ENCODE measurements at regions not wholly inside any gene's neighbourhood (a gene's known extent, or its start where the extent isn't known, plus 50 kb on each side); places are given as distances from the start of the nearest gene placed in this dataset.
A peak's percentile ranks its signal among the peaks of the same experiment; 100 is the strongest.

GRCh38 chr11:81899156-81899555 is 834.5 kb downstream of the FAM181B start:
- no peak overlapping the region for H3K4me3 Mint-ChIP-seq
- no peak for DNase-seq (ENCODE audit: low spot score)
- no peak overlapping the region for H3K27ac Mint-ChIP-seq
- H3K4me1 Mint-ChIP-seq (ENCODE audit: low read depth): no peaks in the 10 kb centered on the region
- no peaks in the 10 kb centered on the region for H3K27me3 Mint-ChIP-seq (ENCODE audit: low read depth)
- H3K36me3 Mint-ChIP-seq (ENCODE audit: low read depth): no peaks in the 10 kb centered on the region
- H3K9me3 Mint-ChIP-seq: no peaks in the 10 kb centered on the region

- Mint-ChIP-seq H3K9me3 (no peaks in the 10 kb centered on the region), H3K27ac (no peak overlapping the region), H3K36me3 (ENCODE audit: low read depth) (no peaks in the 10 kb centered on the region), H3K4me3 (no peak overlapping the region), H3K27me3 (ENCODE audit: low read depth) (no peaks in the 10 kb centered on the region), H3K4me1 (ENCODE audit: low read depth) (no peaks in the 10 kb centered on the region)
- DNase-seq (ENCODE audit: low spot score): no peak
Measured at GRCh38 chr11:81897639-81898038, 836.0 kb downstream of the FAM181B start.

- no peaks in the 10 kb centered on the region for H3K36me3 Mint-ChIP-seq (ENCODE audit: low read depth)
- no peak overlapping the region for H3K4me3 Mint-ChIP-seq
- H3K9me3 Mint-ChIP-seq: no peaks in the 10 kb centered on the region
- H3K27me3 Mint-ChIP-seq (ENCODE audit: low read depth): no peaks in the 10 kb centered on the region
- H3K27ac Mint-ChIP-seq: no peak overlapping the region
- no peak for DNase-seq (ENCODE audit: low spot score)
- no peaks in the 10 kb centered on the region for H3K4me1 Mint-ChIP-seq (ENCODE audit: low read depth)
Measured at GRCh38 chr11:81895258-81895657, 838.4 kb downstream of the FAM181B start.

DNA sequence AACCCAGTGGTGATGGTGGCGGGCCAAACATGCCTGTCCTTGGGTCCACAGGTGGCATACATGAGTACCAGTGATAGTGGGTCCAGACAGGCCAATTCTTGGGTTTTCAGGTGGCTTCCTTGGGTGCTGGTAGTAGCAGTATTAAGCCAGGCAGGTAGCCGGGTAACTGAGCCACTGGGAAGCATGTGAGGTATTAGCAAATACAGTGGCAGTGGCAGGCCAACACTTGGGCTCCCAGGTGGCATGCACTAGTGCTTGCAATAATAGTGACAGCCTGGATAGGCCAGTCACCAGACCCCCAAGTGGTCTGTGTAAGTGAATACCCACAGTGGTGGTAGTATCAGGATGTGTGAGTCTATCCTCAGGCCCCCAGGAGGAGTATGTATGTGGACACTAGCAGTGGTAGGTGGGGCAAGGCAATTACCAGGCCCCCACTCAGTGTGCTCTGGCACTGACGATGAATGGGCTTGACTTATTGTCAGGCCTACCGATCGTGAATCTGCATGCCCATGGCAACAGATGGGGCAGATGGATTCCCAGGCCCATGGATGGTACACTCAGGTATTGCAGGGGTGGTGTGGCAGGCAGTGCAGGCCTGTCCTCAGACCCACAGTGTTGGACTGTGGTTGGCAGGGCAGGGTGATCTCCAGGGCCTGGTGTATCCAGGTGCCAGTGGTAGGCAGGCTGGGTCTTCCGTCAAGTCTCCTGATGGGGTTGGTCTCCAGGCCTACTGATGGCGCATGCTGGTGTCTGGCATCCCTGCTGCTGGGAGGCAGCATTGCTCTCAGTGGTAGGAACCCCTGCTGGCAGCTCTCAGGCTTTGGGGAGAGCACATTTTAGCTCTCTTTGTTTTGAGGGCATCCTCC is 840.7 kb downstream of the FAM181B start:
- H3K36me3 Mint-ChIP-seq (ENCODE audit: low read depth): peaks cover 1% of the 10 kb centered on the region
- no peaks in the 10 kb centered on the region for H3K27me3 Mint-ChIP-seq (ENCODE audit: low read depth)
- no peaks in the 10 kb centered on the region for H3K4me1 Mint-ChIP-seq (ENCODE audit: low read depth)
- peaks cover 9% of the 10 kb centered on the region for H3K9me3 Mint-ChIP-seq
- H3K4me3 Mint-ChIP-seq: no peak overlapping the region
- no peak overlapping the region for H3K27ac Mint-ChIP-seq
- DNase-seq (ENCODE audit: low spot score): no peak

- no peak for DNase-seq (ENCODE audit: low spot score)
- Mint-ChIP-seq H3K4me1 (ENCODE audit: low read depth) (peaks cover 8% of the 10 kb centered on the region), H3K9me3 (peaks cover 13% of the 10 kb centered on the region), H3K27me3 (ENCODE audit: low read depth) (no peaks in the 10 kb centered on the region), H3K27ac (no peak overlapping the region), H3K4me3 (no peak overlapping the region), H3K36me3 (ENCODE audit: low read depth) (peaks cover 4% of the 10 kb centered on the region)
Measured at GRCh38 chr11:81888391-81888790, 845.3 kb downstream of the FAM181B start.

GRCh38 chr11:81887671-81888070 is 846.0 kb downstream of the FAM181B start:
- H3K27me3 Mint-ChIP-seq (ENCODE audit: low read depth): no peaks in the 10 kb centered on the region
- DNase-seq (ENCODE audit: low spot score): no peak
- peaks cover 4% of the 10 kb centered on the region for H3K36me3 Mint-ChIP-seq (ENCODE audit: low read depth)
- peaks cover 13% of the 10 kb centered on the region for H3K9me3 Mint-ChIP-seq
- H3K4me1 Mint-ChIP-seq (ENCODE audit: low read depth): peaks cover 8% of the 10 kb centered on the region
- H3K4me3 Mint-ChIP-seq: no peak overlapping the region
- no peak overlapping the region for H3K27ac Mint-ChIP-seq

- Mint-ChIP-seq H3K4me3 (no peak overlapping the region), H3K9me3 (peaks cover 13% of the 10 kb centered on the region), H3K27me3 (ENCODE audit: low read depth) (peaks cover 3% of the 10 kb centered on the region), H3K27ac (no peak overlapping the region), H3K4me1 (ENCODE audit: low read depth) (peaks cover 8% of the 10 kb centered on the region), H3K36me3 (ENCODE audit: low read depth) (peaks cover 4% of the 10 kb centered on the region)
- DNase-seq (ENCODE audit: low spot score): no peak
Measured at GRCh38 chr11:81886406-81887075, 847.1 kb downstream of the FAM181B start.

DNA sequence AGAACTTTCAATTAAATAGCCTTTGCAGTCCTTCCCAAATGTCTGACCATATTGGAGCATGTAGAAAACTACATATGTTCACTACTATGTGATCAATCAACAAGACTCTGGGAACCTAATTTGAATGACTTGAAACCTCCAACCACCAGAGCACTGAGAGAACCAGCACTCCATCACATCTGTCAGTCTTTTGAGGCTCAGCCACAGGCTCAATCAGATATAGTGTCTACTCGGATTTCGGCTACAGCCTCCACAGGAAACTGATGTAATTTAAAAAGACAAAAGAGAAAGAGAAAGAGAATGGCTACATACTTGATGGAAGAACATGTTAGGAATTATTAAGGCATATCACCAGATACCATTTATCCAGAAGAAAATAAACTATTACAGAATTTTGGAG is 859.0 kb downstream of the FAM181B start:
- H3K9me3 Mint-ChIP-seq: peaks cover 8% of the 10 kb centered on the region
- peak overlapping the region; percentile 53 for H3K4me3 Mint-ChIP-seq
- peak overlapping the region; percentile 2 for H3K27ac Mint-ChIP-seq
- peaks cover 4% of the 10 kb centered on the region for H3K36me3 Mint-ChIP-seq (ENCODE audit: low read depth)
- DNase-seq (ENCODE audit: low spot score): peak; percentile 29
- H3K27me3 Mint-ChIP-seq (ENCODE audit: low read depth): no peaks in the 10 kb centered on the region
- peaks cover 36% of the 10 kb centered on the region for H3K4me1 Mint-ChIP-seq (ENCODE audit: low read depth)

GRCh38 chr11:81870815-81871214 is 862.8 kb downstream of the FAM181B start:
- peaks cover 6% of the 10 kb centered on the region for H3K36me3 Mint-ChIP-seq (ENCODE audit: low read depth)
- no peaks in the 10 kb centered on the region for H3K27me3 Mint-ChIP-seq (ENCODE audit: low read depth)
- H3K4me1 Mint-ChIP-seq (ENCODE audit: low read depth): peaks cover 50% of the 10 kb centered on the region
- peak overlapping the region; percentile 79 for H3K4me3 Mint-ChIP-seq
- DNase-seq (ENCODE audit: low spot score): no peak
- H3K27ac Mint-ChIP-seq: peak overlapping the region; percentile 92
- peaks cover 8% of the 10 kb centered on the region for H3K9me3 Mint-ChIP-seq

DNA sequence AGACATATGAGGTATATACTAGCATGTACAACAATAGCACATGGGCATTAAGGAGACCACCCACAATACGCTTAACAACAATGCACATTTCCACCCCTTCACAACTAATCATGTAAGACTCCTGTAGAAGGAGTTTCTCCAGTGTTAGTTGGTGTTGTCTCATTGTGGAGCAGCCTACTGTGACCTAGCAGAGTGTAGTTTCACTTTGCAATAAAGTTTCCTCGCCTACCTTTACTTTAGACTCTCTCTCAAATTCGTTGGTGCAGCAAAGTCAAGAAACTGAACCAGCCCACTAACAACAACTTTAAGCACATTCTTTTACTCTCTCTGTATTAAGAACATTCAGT is 863.6 kb downstream of the FAM181B start:
- Mint-ChIP-seq H3K9me3 (peaks cover 8% of the 10 kb centered on the region), H3K4me3 (peak overlapping the region; percentile 79), H3K27me3 (ENCODE audit: low read depth) (no peaks in the 10 kb centered on the region), H3K27ac (peak overlapping the region; percentile 92), H3K4me1 (ENCODE audit: low read depth) (peaks cover 42% of the 10 kb centered on the region), H3K36me3 (ENCODE audit: low read depth) (peaks cover 4% of the 10 kb centered on the region)
- DNase-seq (ENCODE audit: low spot score): no peak

GRCh38 chr11:81869351-81870065 is 864.2 kb downstream of the FAM181B start:
- peaks cover 40% of the 10 kb centered on the region for H3K4me1 Mint-ChIP-seq (ENCODE audit: low read depth)
- peaks cover 4% of the 10 kb centered on the region for H3K36me3 Mint-ChIP-seq (ENCODE audit: low read depth)
- no peaks in the 10 kb centered on the region for H3K27me3 Mint-ChIP-seq (ENCODE audit: low read depth)
- H3K9me3 Mint-ChIP-seq: peaks cover 8% of the 10 kb centered on the region
- DNase-seq (ENCODE audit: low spot score): peak; percentile 91
- peak overlapping the region; percentile 79 for H3K4me3 Mint-ChIP-seq
- H3K27ac Mint-ChIP-seq: peak overlapping the region; percentile 92

DNA sequence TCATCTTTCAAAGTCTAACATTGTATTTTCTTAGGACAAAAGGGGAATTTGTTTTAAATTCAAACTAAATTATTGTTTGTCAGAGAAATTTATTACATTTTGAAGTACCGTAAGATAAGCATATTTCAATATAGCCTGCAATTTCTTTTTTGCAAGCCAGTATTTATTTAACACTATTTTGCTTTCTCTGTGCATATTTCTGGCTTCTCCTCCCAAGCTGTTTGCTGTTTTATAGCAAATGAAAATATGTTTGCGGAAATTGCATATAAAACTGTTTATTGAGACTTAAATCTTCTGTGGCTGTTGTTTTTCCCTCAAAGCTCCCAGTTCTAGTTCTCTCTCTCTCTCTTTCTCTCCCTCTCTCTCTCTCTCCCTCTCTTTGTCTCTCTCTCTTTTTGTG is 866.8 kb downstream of the FAM181B start:
- H3K36me3 Mint-ChIP-seq (ENCODE audit: low read depth): peaks cover 4% of the 10 kb centered on the region
- DNase-seq (ENCODE audit: low spot score): no peak
- peaks cover 8% of the 10 kb centered on the region for H3K9me3 Mint-ChIP-seq
- no peak overlapping the region for H3K27ac Mint-ChIP-seq
- no peak overlapping the region for H3K4me3 Mint-ChIP-seq
- H3K4me1 Mint-ChIP-seq (ENCODE audit: low read depth): peaks cover 30% of the 10 kb centered on the region
- no peaks in the 10 kb centered on the region for H3K27me3 Mint-ChIP-seq (ENCODE audit: low read depth)

DNA sequence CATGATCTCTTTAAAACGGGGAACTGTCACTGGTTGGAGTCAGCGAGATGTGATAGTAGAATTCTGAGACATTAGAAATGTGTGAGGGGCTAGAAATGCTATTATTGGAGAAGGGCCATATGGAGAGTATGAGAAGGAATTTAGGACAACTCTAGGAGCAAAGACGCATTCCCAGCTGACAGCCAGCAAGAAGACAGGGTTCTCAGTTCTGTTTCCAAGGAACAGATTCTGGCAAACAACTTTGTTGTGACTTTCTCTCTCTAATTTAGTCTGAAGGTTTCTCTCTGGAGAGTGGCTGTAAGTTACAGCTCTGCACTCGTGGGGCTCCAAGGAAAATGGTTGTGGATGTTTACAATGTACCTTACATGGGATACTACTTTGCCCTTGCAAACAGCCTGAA is 876.3 kb downstream of the FAM181B start:
- H3K4me1 Mint-ChIP-seq (ENCODE audit: low read depth): no peaks in the 10 kb centered on the region
- H3K9me3 Mint-ChIP-seq: peaks cover 6% of the 10 kb centered on the region

DNA sequence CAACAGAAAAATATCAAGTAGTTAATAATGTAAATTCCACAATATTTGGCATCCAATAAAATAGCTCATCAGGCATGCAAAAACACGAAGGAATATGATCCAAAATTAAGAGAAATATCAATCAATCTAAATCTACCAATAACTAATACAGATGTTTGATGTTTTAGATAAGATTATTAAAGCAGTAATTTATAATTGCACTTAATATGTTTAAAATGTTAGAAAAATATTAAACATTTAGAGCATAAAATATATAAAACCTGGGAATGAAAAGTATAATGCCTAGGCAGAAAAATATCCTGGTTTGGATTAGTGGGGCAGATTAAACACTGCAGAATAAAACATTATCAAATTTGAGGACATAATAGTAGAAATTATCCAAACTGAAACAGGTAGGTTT is 879.9 kb downstream of the FAM181B start:
- Mint-ChIP-seq H3K27me3 (ENCODE audit: low read depth) (no peaks in the 10 kb centered on the region), H3K4me1 (ENCODE audit: low read depth) (no peaks in the 10 kb centered on the region), H3K27ac (no peak overlapping the region), H3K36me3 (ENCODE audit: low read depth) (no peaks in the 10 kb centered on the region), H3K4me3 (no peak overlapping the region), H3K9me3 (no peaks in the 10 kb centered on the region)
- DNase-seq (ENCODE audit: low spot score): no peak

More for the DNA sequence above, 876.3 kb downstream of the FAM181B start:
- Mint-ChIP-seq H3K36me3 (ENCODE audit: low read depth) (no peaks in the 10 kb centered on the region), H3K27me3 (ENCODE audit: low read depth) (no peaks in the 10 kb centered on the region), H3K27ac (no peak overlapping the region), H3K4me3 (no peak overlapping the region)
- no peak for DNase-seq (ENCODE audit: low spot score)

Data from T-helper 2 cell treated with Interferon-gamma antibody and Interleukin-4, amounts not matched to agents 5 μg/mL and 100 μg/mL, for 36 hours (primary cell).